Mesendoderm (in vitro differentiated cells): ENCODE measurements at regions not wholly inside any gene's neighbourhood (a gene's known extent, or its start where the extent isn't known, plus 50 kb on each side); places are given as distances from the start of the nearest gene placed in this dataset.
A peak's percentile ranks its signal among the peaks of the same experiment; 100 is the strongest.
"Not testable (repeated sequence)": the region's sequence is repeated elsewhere in the genome, so short reads cannot be mapped to it uniquely, and the experiment has no call there.

Experiments
- DNase-seq: peaks from one replicate; pipeline ENCODE4 v3.0.0; 2013
- H2AK5ac ChIP-seq: 2 replicates; pipeline ENCODE4 v1.6.1; 2013; ENCODE audit warnings: low read length, inconsistent platforms
- H2BK120ac ChIP-seq: 2 replicates; pipeline ENCODE4 v1.6.1; 2013; ENCODE audit warnings: low read depth, mild to moderate bottlenecking, low read length, moderate library complexity, mixed read lengths
- H2BK15ac ChIP-seq: replicated peaks from 2 replicates; pipeline ENCODE4 v1.6.1; 2013; ENCODE audit warnings: low read depth, mild to moderate bottlenecking, moderate library complexity
- H2BK5ac ChIP-seq: 2 replicates; pipeline ENCODE4 v1.6.1; 2013; ENCODE audit warnings: low read length, inconsistent platforms
- H3K18ac ChIP-seq: 2 replicates; pipeline ENCODE4 v1.6.1; 2013; ENCODE audit warnings: mild to moderate bottlenecking, low read length, mixed read lengths
- H3K23ac ChIP-seq: one replicate; pipeline ENCODE4 v1.6.1; 2013; ENCODE audit warnings: low read length
- H3K27ac ChIP-seq: 2 replicates; pipeline ENCODE4 v1.5.1; 2013; ENCODE audit warnings: low read depth, mild to moderate bottlenecking, inconsistent platforms, low read length, moderate library complexity
- H3K27me3 ChIP-seq: 2 replicates; pipeline ENCODE4 v1.6.1; 2013; ENCODE audit warnings: low read length, control low read depth, mild to moderate bottlenecking, inconsistent platforms; ENCODE audit not compliant: insufficient read depth, poor library complexity
- H3K36me3 ChIP-seq: 2 replicates; pipeline ENCODE4 v1.6.1; 2013; ENCODE audit warnings: low read length, inconsistent platforms; ENCODE audit not compliant: control insufficient read depth, insufficient read depth
- H3K4ac ChIP-seq: one replicate; pipeline ENCODE4 v1.6.1; 2013; ENCODE audit warnings: low read depth, mild to moderate bottlenecking, low read length, moderate library complexity
- H3K4me1 ChIP-seq: 2 replicates; pipeline ENCODE4 v1.6.1; 2013; ENCODE audit warnings: low read depth, low read length, inconsistent platforms; ENCODE audit not compliant: control insufficient read depth
- H3K4me2 ChIP-seq: 2 replicates; pipeline ENCODE4 v1.6.1; 2013; ENCODE audit warnings: low read length
- H3K4me3 ChIP-seq: 2 replicates; pipeline ENCODE4 v1.5.1; 2013; ENCODE audit warnings: mild to moderate bottlenecking, low read length
- H3K56ac ChIP-seq: one replicate; pipeline ENCODE4 v1.6.1; 2013; ENCODE audit warnings: low read length
- H3K79me1 ChIP-seq: 2 replicates; pipeline ENCODE4 v1.6.1; 2013; ENCODE audit warnings: low read length, inconsistent platforms
- H3K79me2 ChIP-seq: 2 replicates; pipeline ENCODE4 v1.6.1; 2013; ENCODE audit warnings: mild to moderate bottlenecking, low read length; ENCODE audit not compliant: control insufficient read depth, insufficient read depth
- H3K9ac ChIP-seq: 2 replicates; pipeline ENCODE4 v1.6.1; 2013; ENCODE audit warnings: low read length, inconsistent platforms
- H4K5ac ChIP-seq: one replicate; pipeline ENCODE4 v1.6.1; 2013; ENCODE audit warnings: low read length
- H4K8ac ChIP-seq: one replicate; pipeline ENCODE4 v1.6.1; 2013; ENCODE audit warnings: low read depth, mild to moderate bottlenecking, control low read depth, low read length, moderate library complexity
- WGBS: extraction: QIAGEN DNeasy Blood & Tissue Kit; methylation state at CpG from one replicate; pipeline ENCODE4 v1.1.7; 2013; ENCODE audit warnings: low lambda C conversion rate, missing lambda C conversion rate; ENCODE audit not compliant: insufficient coverage; ENCODE audit errors: extremely low coverage; 5-methylcytosine and 5-hydroxymethylcytosine counted together

DNA sequence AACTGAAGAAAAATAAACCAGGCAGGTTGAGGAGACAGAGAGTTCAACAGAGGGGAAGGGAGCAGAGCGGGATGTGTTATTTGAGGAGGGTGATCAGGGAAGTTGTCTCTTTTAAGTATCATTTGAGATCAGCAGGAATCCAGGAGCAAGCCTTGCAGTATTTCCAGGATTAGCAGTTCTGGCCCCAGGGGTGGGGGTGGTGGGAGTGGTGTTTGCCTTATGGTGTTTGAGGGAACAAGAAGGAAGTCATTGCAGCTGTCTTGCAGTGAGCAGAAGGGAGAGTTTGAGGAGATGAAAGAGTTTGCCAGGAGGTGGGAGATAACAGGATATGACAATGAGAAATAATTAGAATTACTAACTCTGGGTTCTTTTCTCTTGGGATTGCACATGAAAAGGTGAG, 418.6 kb downstream of the NELL2 start:
- H3K4me1 ChIP-seq, result peaks cover 10% of the 10 kb centered on the region
- no peak overlapping the region for H4K5ac ChIP-seq
- peak overlapping the region; percentile 96 for H2BK15ac ChIP-seq
- no peaks in the 10 kb centered on the region for H3K79me1 ChIP-seq
- no peaks in the 10 kb centered on the region for H3K79me2 ChIP-seq
- no peak overlapping the region for H3K4ac ChIP-seq
- no peak overlapping the region for H3K9ac ChIP-seq
- H3K18ac ChIP-seq, result peak overlapping the region; percentile 95
- H2BK5ac ChIP-seq, result no peak overlapping the region
- no peak overlapping the region for H2BK120ac ChIP-seq
- no peak overlapping the region for H3K4me2 ChIP-seq
- H3K23ac ChIP-seq, result no peak overlapping the region
- WGBS, result no CpG with 5 or more reads among the region's 1 CpG
- no peaks in the 10 kb centered on the region for H3K27me3 ChIP-seq
- no peak overlapping the region for H4K8ac ChIP-seq
- H3K27ac ChIP-seq, result peak overlapping the region; percentile 52
- DNase-seq, result peak; percentile 86
- H3K56ac ChIP-seq, result no peak overlapping the region
- no peak overlapping the region for H2AK5ac ChIP-seq
- no peak overlapping the region for H3K4me3 ChIP-seq
- no peaks in the 10 kb centered on the region for H3K36me3 ChIP-seq

DNA sequence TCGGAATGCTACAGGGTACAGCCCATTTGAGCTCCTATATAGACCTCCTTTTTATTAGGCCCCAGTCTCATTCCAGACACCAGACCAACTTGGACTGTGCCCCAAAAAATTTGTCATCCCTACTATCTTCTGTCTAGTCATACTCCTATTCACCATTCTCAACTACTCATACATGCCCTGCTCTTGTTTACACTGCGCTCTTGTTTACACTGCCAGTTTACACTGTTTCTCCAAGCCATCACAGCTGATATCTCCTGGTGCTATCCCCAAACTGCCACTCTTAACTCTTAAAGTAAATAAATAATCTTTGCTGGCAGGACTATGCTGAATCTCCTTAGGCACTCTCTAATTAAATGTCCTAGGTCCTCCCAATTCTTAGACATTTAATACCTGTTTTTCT, 421.2 kb downstream of the NELL2 start:
- not testable (repeated sequence) for H2BK5ac ChIP-seq, H3K4me3 ChIP-seq, H3K27me3 ChIP-seq, H2BK15ac ChIP-seq, H3K27ac ChIP-seq, H4K5ac ChIP-seq, H4K8ac ChIP-seq, H3K4me2 ChIP-seq, H3K79me2 ChIP-seq, H3K18ac ChIP-seq, DNase-seq, H3K9ac ChIP-seq, H2AK5ac ChIP-seq, H3K4ac ChIP-seq, H3K79me1 ChIP-seq, H2BK120ac ChIP-seq, H3K36me3 ChIP-seq, H3K23ac ChIP-seq
- peak overlapping the region; percentile 42 for H3K56ac ChIP-seq
- H3K4me1 ChIP-seq, result peaks cover 10% of the 10 kb centered on the region
- no CpG with 5 or more reads among the region's 2 CpGs for WGBS

DNA sequence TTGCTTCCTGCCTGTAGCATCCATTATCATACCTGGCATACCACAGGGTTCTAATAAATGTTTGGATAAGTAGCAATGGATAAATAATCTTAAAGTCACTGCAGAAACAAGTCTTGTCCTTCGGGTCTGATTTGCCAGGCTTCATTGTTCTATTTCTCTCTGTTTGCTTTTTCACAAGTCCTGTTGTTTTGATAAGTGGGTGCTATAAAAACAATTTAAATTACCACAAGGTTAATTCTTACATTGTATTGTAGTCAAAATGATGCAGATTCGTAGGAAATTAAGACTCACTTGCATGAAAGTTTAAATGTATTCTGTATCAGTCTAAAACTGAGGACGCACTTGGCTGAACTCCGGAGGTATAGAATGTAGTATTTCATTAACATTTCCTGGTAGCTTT, 429.9 kb downstream of the NELL2 start:
- H3K36me3 ChIP-seq, result no peaks in the 10 kb centered on the region
- no peak overlapping the region for H2BK120ac ChIP-seq
- H3K4me3 ChIP-seq, result no peak overlapping the region
- no peak overlapping the region for H2AK5ac ChIP-seq
- no peaks in the 10 kb centered on the region for H3K79me1 ChIP-seq
- H3K4ac ChIP-seq, result no peak overlapping the region
- no peak overlapping the region for H3K27ac ChIP-seq
- H2BK15ac ChIP-seq, result no peak overlapping the region
- no peak overlapping the region for H3K9ac ChIP-seq
- no peak overlapping the region for H4K5ac ChIP-seq
- no CpG with 5 or more reads among the region's 4 CpGs for WGBS
- no peaks in the 10 kb centered on the region for H3K27me3 ChIP-seq
- no peak overlapping the region for H3K56ac ChIP-seq
- DNase-seq, result peak; percentile 14
- no peaks in the 10 kb centered on the region for H3K79me2 ChIP-seq
- H2BK5ac ChIP-seq, result no peak overlapping the region
- H3K4me2 ChIP-seq, result no peak overlapping the region
- no peak overlapping the region for H3K23ac ChIP-seq
- no peak overlapping the region for H3K18ac ChIP-seq
- no peak overlapping the region for H4K8ac ChIP-seq
- peaks cover 3% of the 10 kb centered on the region for H3K4me1 ChIP-seq

DNA sequence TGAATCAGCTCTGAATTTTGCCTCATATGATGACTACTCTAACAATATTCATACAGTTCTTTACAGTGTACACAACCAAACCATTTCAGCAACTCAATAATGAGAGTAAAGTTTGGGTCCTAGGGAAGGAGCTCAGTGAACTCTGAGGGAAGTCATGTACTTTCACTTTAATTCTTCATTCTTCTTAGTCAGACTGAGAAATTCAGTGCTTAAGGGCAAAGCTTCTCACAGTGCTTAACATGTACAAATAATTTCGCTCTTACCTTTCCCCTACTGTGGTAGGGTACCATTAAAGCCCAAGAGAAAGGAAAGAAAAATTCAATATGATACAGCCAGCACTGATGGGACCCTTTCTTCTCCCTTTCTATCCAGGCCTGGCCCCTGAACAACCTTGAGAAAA, 435.0 kb downstream of the NELL2 start:
- Histone ChIP-seq H3K27ac (no peak overlapping the region), H3K9ac (no peak overlapping the region), H3K36me3 (no peaks in the 10 kb centered on the region), H2AK5ac (no peak overlapping the region), H3K79me1 (no peaks in the 10 kb centered on the region), H4K8ac (no peak overlapping the region), H3K4me2 (no peak overlapping the region), H3K4me3 (no peak overlapping the region), H2BK120ac (no peak overlapping the region), H4K5ac (no peak overlapping the region), H3K18ac (no peak overlapping the region), H3K56ac (no peak overlapping the region), H3K27me3 (no peaks in the 10 kb centered on the region), H3K23ac (no peak overlapping the region), H2BK15ac (no peak overlapping the region), H3K4ac (no peak overlapping the region), H3K4me1 (peaks cover 3% of the 10 kb centered on the region), H2BK5ac (no peak overlapping the region), H3K79me2 (no peaks in the 10 kb centered on the region)
- WGBS, result no CpG with 5 or more reads among the region's 1 CpG
- DNase-seq, result no peak
